ENCODE measurements at regions not wholly inside any gene's neighbourhood (a gene's known extent, or its start where the extent isn't known, plus 50 kb on each side); places are given as distances from the start of the nearest gene placed in this dataset.

DNA sequence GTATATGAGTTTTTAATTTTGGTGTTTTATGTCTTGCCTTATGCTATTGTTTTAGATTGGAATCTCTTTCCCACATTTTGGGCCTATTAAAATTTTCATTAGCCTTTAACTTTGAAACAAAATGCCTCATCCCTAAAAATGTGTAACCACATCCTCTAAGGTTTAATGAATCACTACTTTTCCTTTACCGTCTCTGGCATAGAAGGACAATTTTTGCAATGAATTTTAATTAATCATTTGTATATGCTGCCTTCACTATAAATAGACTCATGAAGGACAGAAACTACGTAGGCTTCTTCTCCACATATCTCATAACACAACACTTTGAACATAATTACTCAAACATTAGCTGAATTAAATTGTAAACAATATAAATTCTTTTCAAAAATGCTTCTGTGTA lies 421.5 kb downstream of the NLGN4X start:
- CTCF ChIA-PET: no interaction called here
- no peaks in the 10 kb centered on the region for H3K27me3 ChIP-seq (ENCODE audit: control insufficient read depth in 2 of 2, insufficient read depth in 2 of 2, low read length in 2 of 2)
- H3K9me3 ChIP-seq (replicated peaks; ENCODE audit: control insufficient read depth, insufficient read depth, low read length): no peaks in the 10 kb centered on the region
- H4K20me1 ChIP-seq (replicated peaks; ENCODE audit: control insufficient read depth, extremely low read depth, insufficient read depth, low read length): no peaks in the 10 kb centered on the region
- H3K4me3 ChIP-seq (replicated peaks in 1 of 3; ENCODE audit: insufficient read depth in 1 of 3, low read depth in 1 of 3, low read length in 3 of 3): no peak overlapping the region
- H3K36me3 ChIP-seq (ENCODE audit: control insufficient read depth in 2 of 2, extremely low read depth in 1 of 2, insufficient read depth in 2 of 2, low read length in 2 of 2): no peaks in the 10 kb centered on the region
- TF ChIP-seq, protein P1, sequence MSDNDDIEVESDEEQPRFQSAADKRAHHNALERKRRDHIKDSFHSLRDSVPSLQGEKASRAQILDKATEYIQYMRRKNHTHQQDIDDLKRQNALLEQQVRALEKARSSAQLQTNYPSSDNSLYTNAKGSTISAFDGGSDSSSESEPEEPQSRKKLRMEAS (IDR thresholded peaks at IDR 0.05; ENCODE audit: insufficient read depth, insufficient read length): no peak
- TF ChIP-seq MYC (IDR thresholded peaks at IDR 0.05; ENCODE audit: low read depth, low read length) (no peak), GATA2 (IDR thresholded peaks at IDR 0.05; ENCODE audit: insufficient read depth, insufficient read length, low read depth, low read length) (no peak), POLR2A (IDR thresholded peaks at IDR 0.05; ENCODE audit: low read depth, low read length) (no peak), JUN (IDR thresholded peaks at IDR 0.05; ENCODE audit: borderline replicate concordance, insufficient read depth, insufficient read length, low read depth) (no peak), POLR2AphosphoS5 (IDR thresholded peaks at IDR 0.05; ENCODE audit: insufficient read depth, low read depth, low read length) (no peak), FOS (IDR thresholded peaks at IDR 0.05; ENCODE audit: borderline replicate concordance, insufficient read depth, low read length) (no peak), EZH2 (IDR thresholded peaks at IDR 0.05; ENCODE audit: borderline replicate concordance, low read depth, low read length, severe bottlenecking) (no peak)
- TF ChIP-seq, protein P2, sequence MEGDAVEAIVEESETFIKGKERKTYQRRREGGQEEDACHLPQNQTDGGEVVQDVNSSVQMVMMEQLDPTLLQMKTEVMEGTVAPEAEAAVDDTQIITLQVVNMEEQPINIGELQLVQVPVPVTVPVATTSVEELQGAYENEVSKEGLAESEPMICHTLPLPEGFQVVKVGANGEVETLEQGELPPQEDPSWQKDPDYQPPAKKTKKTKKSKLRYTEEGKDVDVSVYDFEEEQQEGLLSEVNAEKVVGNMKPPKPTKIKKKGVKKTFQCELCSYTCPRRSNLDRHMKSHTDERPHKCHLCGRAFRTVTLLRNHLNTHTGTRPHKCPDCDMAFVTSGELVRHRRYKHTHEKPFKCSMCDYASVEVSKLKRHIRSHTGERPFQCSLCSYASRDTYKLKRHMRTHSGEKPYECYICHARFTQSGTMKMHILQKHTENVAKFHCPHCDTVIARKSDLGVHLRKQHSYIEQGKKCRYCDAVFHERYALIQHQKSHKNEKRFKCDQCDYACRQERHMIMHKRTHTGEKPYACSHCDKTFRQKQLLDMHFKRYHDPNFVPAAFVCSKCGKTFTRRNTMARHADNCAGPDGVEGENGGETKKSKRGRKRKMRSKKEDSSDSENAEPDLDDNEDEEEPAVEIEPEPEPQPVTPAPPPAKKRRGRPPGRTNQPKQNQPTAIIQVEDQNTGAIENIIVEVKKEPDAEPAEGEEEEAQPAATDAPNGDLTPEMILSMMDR (IDR thresholded peaks at IDR 0.05; ENCODE audit: extremely low read depth in 1 of 2, insufficient read depth in 1 of 2, low read depth in 1 of 2, low read length in 2 of 2): no peak
- H3K79me2 ChIP-seq (ENCODE audit: control insufficient read depth, insufficient read depth, low read length): no peaks in the 10 kb centered on the region
- POLR2A ChIA-PET: no interaction called here
- dilution Hi-C loops (cut with MboI; ENCODE audit: extremely low pct_ligation_motif_present, low sequenced_read_pairs) (no loop called here), intact Hi-C loops (cut with micrococcal nuclease) (no loop called here)
- no peak overlapping the region for H3K27ac ChIP-seq (ENCODE audit: insufficient read depth, low read depth, low read length)
- DNase-seq (ENCODE audit: low read depth, low spot score) (no peak), FAIRE-seq (no peak)
- H3K9me1 ChIP-seq (replicated peaks; ENCODE audit: control insufficient read depth, extremely low read depth, insufficient read depth, low read length): no peaks in the 10 kb centered on the region
- H2AFZ ChIP-seq (ENCODE audit: low read depth, low read length): no peak overlapping the region
- no peak overlapping the region for H3K4me2 ChIP-seq (ENCODE audit: insufficient read depth, low read length)
- no peaks in the 10 kb centered on the region for H3K4me1 ChIP-seq (ENCODE audit: control insufficient read depth, extremely low read depth, insufficient read depth, low read length)
- no TSS peak for BruUV-seq (replicated peaks)
- H3K9ac ChIP-seq (replicated peaks; ENCODE audit: extremely low read depth, insufficient read depth, low read length): no peak overlapping the region
